HEK293 (cell line): ENCODE measurements at regions not wholly inside any gene's neighbourhood (a gene's known extent, or its start where the extent isn't known, plus 50 kb on each side); places are given as distances from the start of the nearest gene placed in this dataset.

Experiments used
- CTCF ChIA-PET: fragments of 350-600 bp; formaldehyde crosslinking; extraction: SDS; loops from one replicate; lab custom pipeline; 2021; ENCODE audit warnings: antibody characterized with exemption; lab: Yijun Ruan, JAX
- POLR2A ChIA-PET: fragments of 300-600 bp; formaldehyde crosslinking; extraction: SDS; loops from one replicate; lab custom pipeline; 2020; ENCODE audit warnings: antibody characterized with exemption, inconsistent platforms; lab: Yijun Ruan, JAX
- H3K27ac ChIP-seq: fragments of 200-500 bp; sonication (Bioruptor generic); 2 replicates; pipeline ENCODE4 v1.5.1; 2014; ENCODE audit warnings: low read depth, low read length, control low read depth, inconsistent platforms; ENCODE audit errors: extremely low read depth
- H3K36me3 ChIP-seq, 2 experiments: fragments of 200-500 bp in 1 of 2; sonication (Bioruptor generic) in 1 of 2; 1 replicate in 1 of 2; 2 replicates in 1 of 2; pipeline ENCODE4 v1.5.1; 2014 to 2017; ENCODE audit warnings: inconsistent platforms in 2 of 2, low read length in 2 of 2; ENCODE audit not compliant: control insufficient read depth in 2 of 2, insufficient read depth in 1 of 2
- H3K4me1 ChIP-seq: fragments of 200-500 bp; sonication (Bioruptor generic); 2 replicates; pipeline ENCODE4 v1.5.1; 2014; ENCODE audit warnings: mild to moderate bottlenecking, low read length, inconsistent platforms; ENCODE audit not compliant: control insufficient read depth, insufficient read depth
- H3K4me3 ChIP-seq: 2 replicates; pipeline ENCODE4 v1.5.1; 2011; ENCODE audit warnings: low read depth, mild to moderate bottlenecking, control low read depth, low read length, moderate library complexity
- H3K9me3 ChIP-seq: fragments of 200-500 bp; sonication (Bioruptor generic); 2 replicates; pipeline ENCODE4 v1.5.1; 2014; ENCODE audit warnings: low read depth, low read length, inconsistent platforms; ENCODE audit not compliant: control insufficient read depth, insufficient read depth
- GLI2 ChIP-seq: fragments of 450-650 bp; formaldehyde crosslinking; IDR thresholded peaks from 2 replicates; pipeline ENCODE4; 2017; ENCODE audit warnings: missing biosample characterization, missing genetic modification characterization, low read depth, borderline replicate concordance
- GLIS2 ChIP-seq: fragments of 450-650 bp; formaldehyde crosslinking; IDR thresholded peaks from 2 replicates; pipeline ENCODE4 v1.5.1; 2016; ENCODE audit warnings: missing biosample characterization, missing genetic modification characterization
- KLF7 ChIP-seq: fragments of 450-650 bp; formaldehyde crosslinking; IDR thresholded peaks from 2 replicates; pipeline ENCODE4 v1.5.1; 2016; ENCODE audit warnings: missing biosample characterization, missing genetic modification characterization, borderline replicate concordance
- REPIN1 ChIP-seq: fragments of 450-650 bp; formaldehyde crosslinking; IDR thresholded peaks from 2 replicates; pipeline ENCODE4 v1.5.1; 2017; ENCODE audit warnings: missing biosample characterization, missing genetic modification characterization, low read depth
- SETDB1 ChIP-seq: IDR thresholded peaks from one replicate; pipeline ENCODE4 v1.6.1; 2017; ENCODE audit warnings: mild to moderate bottlenecking, low read length, moderate library complexity, mixed read lengths; ENCODE audit not compliant: insufficient read length
- TCF7L2 ChIP-seq: IDR thresholded peaks from 2 replicates; pipeline ENCODE4 v1.6.1; 2011; ENCODE audit warnings: low read depth, mild to moderate bottlenecking, inconsistent platforms, low read length, moderate library complexity, borderline replicate concordance
- ZNF112 ChIP-seq: fragments of 450-650 bp; formaldehyde crosslinking; IDR thresholded peaks from 2 replicates; pipeline ENCODE4 v1.5.0; 2017; ENCODE audit warnings: missing biosample characterization, missing genetic modification characterization
- ZNF138 ChIP-seq: fragments of 450-650 bp; formaldehyde crosslinking; IDR thresholded peaks from 2 replicates; pipeline ENCODE4 v1.5.1; 2016; ENCODE audit warnings: missing biosample characterization, missing genetic modification characterization, borderline replicate concordance
- ZNF140 ChIP-seq: fragments of 450-650 bp; formaldehyde crosslinking; IDR thresholded peaks from 2 replicates; pipeline ENCODE4 v1.5.1; 2016; ENCODE audit warnings: missing biosample characterization, missing genetic modification characterization
- ZNF16 ChIP-seq: fragments of 450-650 bp; formaldehyde crosslinking; IDR thresholded peaks from 2 replicates; pipeline ENCODE4 v1.5.1; 2016; ENCODE audit warnings: low read depth, missing biosample characterization, missing genetic modification characterization
- ZNF2 ChIP-seq: fragments of 450-650 bp; formaldehyde crosslinking; IDR thresholded peaks from 2 replicates; pipeline ENCODE4 v1.5.1; 2016; ENCODE audit warnings: missing biosample characterization, missing genetic modification characterization
- ZNF24 ChIP-seq: fragments of 450-650 bp; formaldehyde crosslinking; IDR thresholded peaks from 2 replicates; pipeline ENCODE4 v1.5.1; 2016; ENCODE audit warnings: missing biosample characterization, missing genetic modification characterization
- ZNF416 ChIP-seq: fragments of 450-650 bp; formaldehyde crosslinking; IDR thresholded peaks from 2 replicates; pipeline ENCODE4 v1.5.1; 2016; ENCODE audit warnings: missing biosample characterization, missing genetic modification characterization
- ZNF473 ChIP-seq: fragments of 450-650 bp; formaldehyde crosslinking; IDR thresholded peaks from 2 replicates; pipeline ENCODE4 v1.5.1; 2017; ENCODE audit warnings: missing biosample characterization, missing genetic modification characterization
- ZNF621 ChIP-seq: fragments of 450-650 bp; formaldehyde crosslinking; IDR thresholded peaks from 2 replicates; pipeline ENCODE4 v1.5.1; 2017; ENCODE audit warnings: missing biosample characterization, missing genetic modification characterization
- ZNF670 ChIP-seq: fragments of 450-650 bp; formaldehyde crosslinking; IDR thresholded peaks from 2 replicates; pipeline ENCODE4 v1.5.1; 2016; ENCODE audit warnings: missing biosample characterization, missing genetic modification characterization, low read depth
- ZNF677 ChIP-seq: fragments of 450-650 bp; IDR thresholded peaks from 2 replicates; pipeline ENCODE4 v1.5.0; 2018; ENCODE audit warnings: missing biosample characterization, mild to moderate bottlenecking, missing genetic modification characterization, moderate library complexity
- ZNF707 ChIP-seq: fragments of 450-650 bp; formaldehyde crosslinking; IDR thresholded peaks from 2 replicates; pipeline ENCODE4 v1.5.1; 2016; ENCODE audit warnings: missing biosample characterization, missing genetic modification characterization
- ZSCAN30 ChIP-seq: fragments of 450-650 bp; IDR thresholded peaks from 2 replicates; pipeline ENCODE4 v1.5.1; 2018; ENCODE audit warnings: missing biosample characterization, mild to moderate bottlenecking, missing genetic modification characterization, moderate library complexity
- TF ChIP-seq, protein P1 (sequence below): fragments of 450-650 bp; formaldehyde crosslinking; conservative IDR thresholded peaks from 2 replicates; pipeline ENCODE4 v1.5.1; 2016; ENCODE audit warnings: low read depth, missing biosample characterization, missing genetic modification characterization
- TF ChIP-seq, protein P2 (sequence below): fragments of 450-650 bp; formaldehyde crosslinking; IDR thresholded peaks from 2 replicates; pipeline ENCODE4 v1.5.1; 2016; ENCODE audit warnings: missing biosample characterization, missing genetic modification characterization

DNA sequence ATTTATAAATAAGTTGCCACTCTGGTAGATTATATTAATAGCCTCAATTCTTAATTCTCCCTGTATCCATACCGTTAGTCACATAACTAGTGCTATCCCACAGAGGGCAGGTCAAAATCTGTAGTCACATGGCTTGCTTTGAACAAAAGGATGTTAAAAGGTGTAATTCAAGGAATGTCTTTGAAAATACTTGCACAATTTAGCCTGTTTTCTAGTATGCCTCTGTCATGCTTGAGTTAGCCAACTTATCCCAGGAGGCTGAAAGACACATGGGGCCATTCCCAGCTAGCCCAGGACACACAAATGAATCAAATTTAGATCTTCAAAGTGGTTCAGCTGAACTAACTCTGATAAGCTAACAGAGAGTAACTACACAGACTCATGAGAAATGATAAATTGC lies 758.5 kb upstream of the NEGR1 start:
- POLR2A ChIA-PET: no interaction called here
- CTCF ChIA-PET: interaction anchor here (0.5 kb wide), 1 partner anchor 83 kb away, joined by 3 read pairs; no protein-coding TSS in a partner anchor
- TF ChIP-seq ZNF2 (tag by site-specific recombination) (no peak), ZNF140 (tag by site-specific recombination) (no peak), KLF7 (tag by site-specific recombination) (no peak), ZNF670 (tag by site-specific recombination) (no peak), REPIN1 (no peak)
- TF ChIP-seq, protein P1, sequence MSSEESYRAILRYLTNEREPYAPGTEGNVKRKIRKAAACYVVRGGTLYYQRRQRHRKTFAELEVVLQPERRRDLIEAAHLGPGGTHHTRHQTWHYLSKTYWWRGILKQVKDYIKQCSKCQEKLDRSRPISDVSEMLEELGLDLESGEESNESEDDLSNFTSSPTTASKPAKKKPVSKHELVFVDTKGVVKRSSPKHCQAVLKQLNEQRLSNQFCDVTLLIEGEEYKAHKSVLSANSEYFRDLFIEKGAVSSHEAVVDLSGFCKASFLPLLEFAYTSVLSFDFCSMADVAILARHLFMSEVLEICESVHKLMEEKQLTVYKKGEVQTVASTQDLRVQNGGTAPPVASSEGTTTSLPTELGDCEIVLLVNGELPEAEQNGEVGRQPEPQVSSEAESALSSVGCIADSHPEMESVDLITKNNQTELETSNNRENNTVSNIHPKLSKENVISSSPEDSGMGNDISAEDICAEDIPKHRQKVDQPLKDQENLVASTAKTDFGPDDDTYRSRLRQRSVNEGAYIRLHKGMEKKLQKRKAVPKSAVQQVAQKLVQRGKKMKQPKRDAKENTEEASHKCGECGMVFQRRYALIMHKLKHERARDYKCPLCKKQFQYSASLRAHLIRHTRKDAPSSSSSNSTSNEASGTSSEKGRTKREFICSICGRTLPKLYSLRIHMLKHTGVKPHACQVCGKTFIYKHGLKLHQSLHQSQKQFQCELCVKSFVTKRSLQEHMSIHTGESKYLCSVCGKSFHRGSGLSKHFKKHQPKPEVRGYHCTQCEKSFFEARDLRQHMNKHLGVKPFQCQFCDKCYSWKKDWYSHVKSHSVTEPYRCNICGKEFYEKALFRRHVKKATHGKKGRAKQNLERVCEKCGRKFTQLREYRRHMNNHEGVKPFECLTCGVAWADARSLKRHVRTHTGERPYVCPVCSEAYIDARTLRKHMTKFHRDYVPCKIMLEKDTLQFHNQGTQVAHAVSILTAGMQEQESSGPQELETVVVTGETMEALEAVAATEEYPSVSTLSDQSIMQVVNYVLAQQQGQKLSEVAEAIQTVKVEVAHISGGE (tag by site-specific recombination): no peak

DNA sequence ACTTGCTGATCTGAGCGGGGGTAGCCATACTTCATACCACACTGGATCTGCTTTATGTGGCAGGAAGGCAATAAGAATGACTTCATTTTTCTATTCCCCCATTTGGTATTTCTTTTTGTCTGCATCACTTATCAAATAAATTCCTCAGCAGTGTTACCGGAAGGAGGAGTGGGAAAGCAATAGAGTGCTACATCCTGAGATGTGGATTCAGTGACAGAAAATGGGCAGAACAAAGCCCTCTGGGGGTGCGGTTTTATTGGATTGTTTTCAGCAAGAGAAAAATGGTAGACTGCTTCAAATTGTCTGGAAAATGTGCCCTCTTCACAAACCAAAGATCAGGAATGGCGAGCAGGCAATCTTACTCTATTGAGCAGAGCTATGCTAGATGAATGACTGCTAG lies 751.9 kb upstream of the NEGR1 start:
- Histone ChIP-seq H3K36me3 (no peaks in the 10 kb centered on the region), H3K9me3 (no peaks in the 10 kb centered on the region; the same call in 1 of the 2 replicates), H3K4me1 (no peaks in the 10 kb centered on the region), H3K4me3 (no peak overlapping the region)
- POLR2A ChIA-PET: no interaction called here
- CTCF ChIA-PET: interaction anchor here (0.9 kb wide), 1 partner anchor 9 kb away, joined by 3 read pairs; no protein-coding TSS in a partner anchor
- TF ChIP-seq GLIS2: no peak
- no peak for TF ChIP-seq ZNF112
- no peak for TF ChIP-seq ZSCAN30
- no peak for TF ChIP-seq ZNF621 (tag by site-specific recombination)
- TF ChIP-seq TCF7L2: no peak
- TF ChIP-seq ZNF707 (tag by site-specific recombination): no peak
- no peak for TF ChIP-seq ZNF24
- TF ChIP-seq ZNF16: no peak
- no peak for TF ChIP-seq ZNF677 (tag by site-specific recombination)
- no peak for TF ChIP-seq ZNF138 (tag by site-specific recombination)
- TF ChIP-seq, protein P2, sequence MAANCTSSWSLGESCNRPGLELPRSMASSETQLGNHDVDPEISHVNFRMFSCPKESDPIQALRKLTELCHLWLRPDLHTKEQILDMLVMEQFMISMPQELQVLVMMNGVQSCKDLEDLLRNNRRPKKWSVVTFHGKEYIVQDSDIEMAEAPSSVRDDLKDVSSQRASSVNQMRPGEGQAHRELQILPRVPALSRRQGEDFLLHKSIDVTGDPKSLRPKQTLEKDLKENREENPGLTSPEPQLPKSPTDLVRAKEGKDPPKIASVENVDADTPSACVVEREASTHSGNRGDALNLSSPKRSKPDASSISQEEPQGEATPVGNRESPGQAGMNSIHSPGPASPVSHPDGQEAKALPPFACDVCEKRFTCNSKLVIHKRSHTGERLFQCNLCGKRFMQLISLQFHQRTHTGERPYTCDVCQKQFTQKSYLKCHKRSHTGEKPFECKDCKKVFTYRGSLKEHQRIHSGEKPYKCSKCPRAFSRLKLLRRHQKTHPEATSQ (tag by site-specific recombination): no peak
- no peak for TF ChIP-seq ZNF416 (tag by site-specific recombination)
- no peak for TF ChIP-seq SETDB1
- TF ChIP-seq GLI2 (tag by site-specific recombination): no peak
- no peak for TF ChIP-seq ZNF473 (tag by site-specific recombination)
- TF ChIP-seq, all 188 proteins: peak for 0
- no peak overlapping the region for H3K27ac ChIP-seq

More for the DNA sequence above, 758.5 kb upstream of the NEGR1 start:
- Histone ChIP-seq H3K4me3 (no peak overlapping the region), H3K4me1 (no peaks in the 10 kb centered on the region), H3K27ac (no peak overlapping the region), H3K9me3 (no peaks in the 10 kb centered on the region), H3K36me3 (no peaks in the 10 kb centered on the region)
